Liver (tissue), 8 donors: ENCODE measurements at regions not wholly inside any gene's neighbourhood (a gene's known extent, or its start where the extent isn't known, plus 50 kb on each side); places are given as distances from the start of the nearest gene placed in this dataset.
A peak's percentile ranks its signal among the peaks of the same experiment; 100 is the strongest.
"Not testable (repeated sequence)": the region's sequence is repeated elsewhere in the genome, so short reads cannot be mapped to it uniquely, and the experiment has no call there.

Experiments
- DNase-seq: peaks from one replicate; pipeline ENCODE4 v3.0.0-alpha.2; 2017; ENCODE audit warnings: low spot score
- H3K27ac ChIP-seq, 2 donors: one replicate each; pipeline ENCODE4 v1.7.0; 2013; ENCODE audit warnings: inconsistent platforms in 2 of 2, low read length in 2 of 2, control low read depth in 1 of 2, low read depth in 1 of 2, mild to moderate bottlenecking in 1 of 2
- H3K27me3 ChIP-seq, 4 donors: one replicate each; pipeline versions ENCODE4 v1.6.1 to v1.7.0; 2013; ENCODE audit warnings: low read length in 3 of 4, inconsistent platforms in 1 of 4, mild to moderate bottlenecking in 1 of 4, moderate library complexity in 1 of 4; ENCODE audit not compliant: control insufficient read depth in 4 of 4, insufficient read depth in 4 of 4
- H3K36me3 ChIP-seq, 4 donors: one replicate each; pipeline versions ENCODE4 v1.6.1 to v1.7.0; 2013; ENCODE audit warnings: low read length in 3 of 4, mild to moderate bottlenecking in 3 of 4, low read depth in 1 of 4, moderate library complexity in 1 of 4; ENCODE audit not compliant: control insufficient read depth in 4 of 4, insufficient read depth in 3 of 4
- H3K4me1 ChIP-seq, 4 donors: one replicate each; pipeline versions ENCODE4 v1.6.1 to v1.7.0; 2013; ENCODE audit warnings: low read length in 3 of 4, mild to moderate bottlenecking in 3 of 4, moderate library complexity in 1 of 4; ENCODE audit not compliant: control insufficient read depth in 4 of 4, insufficient read depth in 4 of 4
- H3K4me3 ChIP-seq, 3 donors: one replicate each; pipeline versions ENCODE4 v1.6.1 to v1.7.0; 2013; ENCODE audit warnings: low read length in 3 of 3, control low read depth in 1 of 3, low read depth in 1 of 3, mild to moderate bottlenecking in 1 of 3
- H3K9ac ChIP-seq, 2 donors: one replicate each; pipeline ENCODE4 v1.7.0; 2013; ENCODE audit warnings: low read length in 2 of 2, mild to moderate bottlenecking in 2 of 2, moderate library complexity in 2 of 2, control low read depth in 1 of 2, low read depth in 1 of 2
- H3K9me3 ChIP-seq, 4 donors: one replicate each; pipeline versions ENCODE4 v1.6.1 to v1.7.0; 2013; ENCODE audit warnings: low read length in 3 of 4; ENCODE audit not compliant: control insufficient read depth in 4 of 4
- ATF3 ChIP-seq: IDR thresholded peaks from 2 replicates; pipeline ENCODE4 v1.6.1; 2016; ENCODE audit warnings: antibody characterized with exemption
- EGR1 ChIP-seq, 2 donors: IDR thresholded peaks; 2 replicates each; pipeline ENCODE4 v1.6.1; 2016 to 2018; ENCODE audit warnings: antibody characterized with exemption in 2 of 2, low read depth in 2 of 2
- FOXA1 ChIP-seq: IDR thresholded peaks from 2 replicates; pipeline ENCODE4 v1.6.1; 2016; ENCODE audit warnings: antibody characterized with exemption
- FOXA2 ChIP-seq: IDR thresholded peaks from 2 replicates; pipeline ENCODE4 v1.6.1; 2016; ENCODE audit warnings: antibody characterized with exemption
- GABPA ChIP-seq, 2 donors: IDR thresholded peaks in 1 of 2; conservative IDR thresholded peaks in 1 of 2; 2 replicates each; pipeline ENCODE4 v1.6.1; 2016; ENCODE audit warnings: antibody characterized with exemption in 2 of 2, mild to moderate bottlenecking in 1 of 2, moderate library complexity in 1 of 2
- HNF4A ChIP-seq, 2 donors: conservative IDR thresholded peaks; 2 replicates each; pipeline ENCODE4 v1.6.1; 2016; ENCODE audit warnings: antibody characterized with exemption in 2 of 2, mild to moderate bottlenecking in 2 of 2
- HNF4G ChIP-seq: IDR thresholded peaks from 2 replicates; pipeline ENCODE4 v1.6.1; 2016; ENCODE audit warnings: antibody characterized with exemption
- JUND ChIP-seq, 2 donors: IDR thresholded peaks; 2 replicates each; pipeline ENCODE4 v1.6.1; 2016; ENCODE audit warnings: antibody characterized with exemption in 2 of 2
- NR2F2 ChIP-seq: IDR thresholded peaks from 2 replicates; pipeline ENCODE4 v1.6.1; 2016; ENCODE audit warnings: antibody characterized with exemption
- RAD21 ChIP-seq, 2 donors: IDR thresholded peaks; 2 replicates each; pipeline ENCODE4 v1.6.1; 2016; ENCODE audit warnings: antibody characterized with exemption in 2 of 2, mild to moderate bottlenecking in 2 of 2
- REST ChIP-seq: IDR thresholded peaks from 2 replicates; pipeline ENCODE4 v1.6.1; 2016; ENCODE audit warnings: antibody characterized with exemption, mild to moderate bottlenecking
- RXRA ChIP-seq, 2 donors: IDR thresholded peaks; 2 replicates each; pipeline ENCODE4 v1.6.1; 2017 to 2018; ENCODE audit warnings: antibody characterized with exemption in 2 of 2, mild to moderate bottlenecking in 1 of 2
- SP1 ChIP-seq: IDR thresholded peaks from 2 replicates; pipeline ENCODE4 v1.6.1; 2018; ENCODE audit warnings: antibody characterized with exemption, mild to moderate bottlenecking
- TAF1 ChIP-seq: conservative IDR thresholded peaks from 2 replicates; pipeline ENCODE4 v1.6.1; 2016; ENCODE audit warnings: antibody characterized with exemption, mild to moderate bottlenecking
- YY1 ChIP-seq: IDR thresholded peaks from 2 replicates; pipeline ENCODE4 v1.6.1; 2016; ENCODE audit warnings: antibody characterized with exemption, mild to moderate bottlenecking
- WGBS: extraction: QIAGEN DNeasy Blood & Tissue Kit; methylation state at CpG from one replicate; pipeline ENCODE4 v1.1.7; 2013; 5-methylcytosine and 5-hydroxymethylcytosine counted together
- TF ChIP-seq, protein P1 (sequence below): IDR thresholded peaks from 2 replicates; pipeline ENCODE4 v1.6.1; 2016; ENCODE audit warnings: antibody characterized with exemption
- TF ChIP-seq, protein P2 (sequence below): IDR thresholded peaks from 2 replicates; pipeline ENCODE4 v1.6.1; 2016; ENCODE audit warnings: antibody characterized with exemption
- TF ChIP-seq, protein P3 (sequence below): fragments of 150-350 bp; IDR thresholded peaks from 2 replicates; pipeline ENCODE4 v1.5.1; 2017; ENCODE audit warnings: improper control_type of control experiment, low read depth, low read length; ENCODE audit not compliant: missing input control
- donor health status: healthy.
- donor health status: healthy.
- donor health status: healthy.
- donor health status: healthy.
- donor health status: healthy.

GRCh38 chr15:92803852-92804609 lies 96.1 kb upstream of the CHD2 start:
- peak; percentile 96 for TF ChIP-seq SP1
- peak; percentile 63 for TF ChIP-seq TAF1
- TF ChIP-seq HNF4G, result peak; percentile 58
- TF ChIP-seq GABPA (IDR thresholded peaks at IDR 0.05 in 1 of 2, conservative IDR thresholded peaks at IDR 0.05 in 1 of 2), result peak in 1 of 2 donors; percentile 70
- peak; percentile 64 to 66 for TF ChIP-seq RAD21 (IDR thresholded peaks at IDR 0.05)
- peak; percentile 93 for TF ChIP-seq YY1
- TF ChIP-seq NR2F2, result peak; percentile 44
- peak; percentile 99 to 100 for TF ChIP-seq JUND (IDR thresholded peaks at IDR 0.05)
- TF ChIP-seq EGR1 (IDR thresholded peaks at IDR 0.05; ENCODE audit: low read depth in 2 of 2), result peak; percentile 39 to 66
- TF ChIP-seq, protein P1, sequence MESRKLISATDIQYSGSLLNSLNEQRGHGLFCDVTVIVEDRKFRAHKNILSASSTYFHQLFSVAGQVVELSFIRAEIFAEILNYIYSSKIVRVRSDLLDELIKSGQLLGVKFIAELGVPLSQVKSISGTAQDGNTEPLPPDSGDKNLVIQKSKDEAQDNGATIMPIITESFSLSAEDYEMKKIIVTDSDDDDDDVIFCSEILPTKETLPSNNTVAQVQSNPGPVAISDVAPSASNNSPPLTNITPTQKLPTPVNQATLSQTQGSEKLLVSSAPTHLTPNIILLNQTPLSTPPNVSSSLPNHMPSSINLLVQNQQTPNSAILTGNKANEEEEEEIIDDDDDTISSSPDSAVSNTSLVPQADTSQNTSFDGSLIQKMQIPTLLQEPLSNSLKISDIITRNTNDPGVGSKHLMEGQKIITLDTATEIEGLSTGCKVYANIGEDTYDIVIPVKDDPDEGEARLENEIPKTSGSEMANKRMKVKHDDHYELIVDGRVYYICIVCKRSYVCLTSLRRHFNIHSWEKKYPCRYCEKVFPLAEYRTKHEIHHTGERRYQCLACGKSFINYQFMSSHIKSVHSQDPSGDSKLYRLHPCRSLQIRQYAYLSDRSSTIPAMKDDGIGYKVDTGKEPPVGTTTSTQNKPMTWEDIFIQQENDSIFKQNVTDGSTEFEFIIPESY, result peak; percentile 92
- TF ChIP-seq HNF4A (conservative IDR thresholded peaks at IDR 0.05), result peak; percentile 93 to 94
- peak; percentile 96 for TF ChIP-seq FOXA2
- peak; percentile 94 for TF ChIP-seq REST
- peak; percentile 99 for TF ChIP-seq ATF3
- peak; percentile 90 to 95 for TF ChIP-seq RXRA (IDR thresholded peaks at IDR 0.05)
- TF ChIP-seq, protein P2, sequence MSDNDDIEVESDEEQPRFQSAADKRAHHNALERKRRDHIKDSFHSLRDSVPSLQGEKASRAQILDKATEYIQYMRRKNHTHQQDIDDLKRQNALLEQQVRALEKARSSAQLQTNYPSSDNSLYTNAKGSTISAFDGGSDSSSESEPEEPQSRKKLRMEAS, result peak; percentile 92
- TF ChIP-seq FOXA1, result peak; percentile 97
- TF ChIP-seq, protein P3, sequence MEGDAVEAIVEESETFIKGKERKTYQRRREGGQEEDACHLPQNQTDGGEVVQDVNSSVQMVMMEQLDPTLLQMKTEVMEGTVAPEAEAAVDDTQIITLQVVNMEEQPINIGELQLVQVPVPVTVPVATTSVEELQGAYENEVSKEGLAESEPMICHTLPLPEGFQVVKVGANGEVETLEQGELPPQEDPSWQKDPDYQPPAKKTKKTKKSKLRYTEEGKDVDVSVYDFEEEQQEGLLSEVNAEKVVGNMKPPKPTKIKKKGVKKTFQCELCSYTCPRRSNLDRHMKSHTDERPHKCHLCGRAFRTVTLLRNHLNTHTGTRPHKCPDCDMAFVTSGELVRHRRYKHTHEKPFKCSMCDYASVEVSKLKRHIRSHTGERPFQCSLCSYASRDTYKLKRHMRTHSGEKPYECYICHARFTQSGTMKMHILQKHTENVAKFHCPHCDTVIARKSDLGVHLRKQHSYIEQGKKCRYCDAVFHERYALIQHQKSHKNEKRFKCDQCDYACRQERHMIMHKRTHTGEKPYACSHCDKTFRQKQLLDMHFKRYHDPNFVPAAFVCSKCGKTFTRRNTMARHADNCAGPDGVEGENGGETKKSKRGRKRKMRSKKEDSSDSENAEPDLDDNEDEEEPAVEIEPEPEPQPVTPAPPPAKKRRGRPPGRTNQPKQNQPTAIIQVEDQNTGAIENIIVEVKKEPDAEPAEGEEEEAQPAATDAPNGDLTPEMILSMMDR, result no peak
- Histone ChIP-seq H3K4me1 (peaks cover 0 to 17% (median 4%) of the 10 kb centered on the region in 4 donors), H3K9ac (peak overlapping the region; percentile 10 to 63), H3K27me3 (no peaks in the 10 kb centered on the region), H3K4me3 (no peak overlapping the region), H3K9me3 (no peaks in the 10 kb centered on the region), H3K27ac (peak overlapping the region; percentile 89 to 97), H3K36me3 (no peaks in the 10 kb centered on the region)
- WGBS, result 22% methylated on average over 5 of the region's 5 CpGs
- no peak for DNase-seq

DNA sequence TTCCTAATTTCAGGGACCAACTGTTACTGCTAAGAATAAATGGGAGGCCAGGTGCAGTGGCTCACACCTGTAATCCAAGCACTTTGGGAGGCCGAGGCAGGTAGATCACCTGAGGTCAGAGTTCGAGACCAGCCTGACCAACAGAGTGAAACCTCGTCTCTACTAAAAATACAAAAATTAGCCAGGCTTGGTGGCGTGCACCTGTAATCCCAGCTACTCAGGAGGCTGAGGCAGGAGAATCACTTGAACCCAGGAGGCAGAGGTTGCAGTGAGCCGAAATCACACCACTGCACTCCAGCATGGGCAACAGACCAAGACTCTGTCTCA lies 95.6 kb upstream of the CHD2 start:
- peak overlapping the region in 1 of 2 donors; percentile 60 for H3K9ac ChIP-seq
- WGBS, result 78% methylated on average over 5 of the region's 5 CpGs
- H3K27me3 ChIP-seq, H3K4me3 ChIP-seq, DNase-seq, H3K36me3 ChIP-seq, H3K9me3 ChIP-seq: not testable (repeated sequence)
- peak overlapping the region; percentile 89 to 97 for H3K27ac ChIP-seq
- peaks cover 0 to 17% (median 4%) of the 10 kb centered on the region in 4 donors for H3K4me1 ChIP-seq
